ENCODE measurements at regions not wholly inside any gene's neighbourhood (a gene's known extent, or its start where the extent isn't known, plus 50 kb on each side); places are given as distances from the start of the nearest gene placed in this dataset.

DNA sequence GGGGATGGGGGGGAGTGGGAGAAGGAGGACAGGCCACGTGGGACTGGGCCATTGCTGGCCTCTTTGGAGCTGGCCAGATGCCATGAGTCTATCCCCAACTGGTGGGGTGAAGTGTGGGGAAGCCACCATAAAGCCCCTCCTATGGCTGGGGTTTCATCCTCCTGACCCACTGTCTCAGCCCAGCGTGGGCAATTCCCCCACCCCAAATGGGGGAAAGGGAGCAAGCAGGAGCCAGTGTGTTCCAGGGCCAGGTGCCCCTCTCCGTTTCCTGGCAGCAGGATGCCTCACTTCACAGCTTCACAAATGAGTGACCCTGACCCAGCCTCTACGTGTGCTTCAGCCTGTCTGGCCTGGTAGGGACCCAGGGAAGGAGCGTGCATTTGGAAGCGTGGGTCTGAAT lies 474.7 kb upstream of the HS6ST1 start:
- H3K4me3 ChIP-seq (replicated peaks; ENCODE audit: low read depth, low read length): no peak overlapping the region
- TF ChIP-seq, protein P1, sequence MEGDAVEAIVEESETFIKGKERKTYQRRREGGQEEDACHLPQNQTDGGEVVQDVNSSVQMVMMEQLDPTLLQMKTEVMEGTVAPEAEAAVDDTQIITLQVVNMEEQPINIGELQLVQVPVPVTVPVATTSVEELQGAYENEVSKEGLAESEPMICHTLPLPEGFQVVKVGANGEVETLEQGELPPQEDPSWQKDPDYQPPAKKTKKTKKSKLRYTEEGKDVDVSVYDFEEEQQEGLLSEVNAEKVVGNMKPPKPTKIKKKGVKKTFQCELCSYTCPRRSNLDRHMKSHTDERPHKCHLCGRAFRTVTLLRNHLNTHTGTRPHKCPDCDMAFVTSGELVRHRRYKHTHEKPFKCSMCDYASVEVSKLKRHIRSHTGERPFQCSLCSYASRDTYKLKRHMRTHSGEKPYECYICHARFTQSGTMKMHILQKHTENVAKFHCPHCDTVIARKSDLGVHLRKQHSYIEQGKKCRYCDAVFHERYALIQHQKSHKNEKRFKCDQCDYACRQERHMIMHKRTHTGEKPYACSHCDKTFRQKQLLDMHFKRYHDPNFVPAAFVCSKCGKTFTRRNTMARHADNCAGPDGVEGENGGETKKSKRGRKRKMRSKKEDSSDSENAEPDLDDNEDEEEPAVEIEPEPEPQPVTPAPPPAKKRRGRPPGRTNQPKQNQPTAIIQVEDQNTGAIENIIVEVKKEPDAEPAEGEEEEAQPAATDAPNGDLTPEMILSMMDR (IDR thresholded peaks at IDR 0.05; ENCODE audit: low read length, missing control alignments): no peak
- DNase-seq (ENCODE audit: low read depth): no peak

DNA sequence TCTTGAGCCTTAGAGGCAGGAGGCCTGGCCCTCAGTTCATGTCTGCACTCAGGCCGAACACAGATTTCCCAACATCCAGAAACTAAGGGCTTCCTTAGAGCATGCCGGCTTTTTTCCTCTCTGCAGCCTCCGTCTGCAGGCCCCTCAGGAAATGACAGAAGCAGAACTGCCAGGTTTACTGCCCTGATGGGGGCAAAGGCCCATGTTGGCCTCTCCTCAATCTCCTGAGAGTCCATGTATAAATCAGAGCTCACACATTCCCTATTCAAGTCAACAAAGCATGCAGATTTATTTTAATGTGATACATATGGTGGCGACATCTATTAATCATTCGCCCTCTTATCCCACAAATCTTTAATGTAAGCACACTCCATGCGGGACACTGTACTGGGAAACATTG lies 475.6 kb upstream of the HS6ST1 start:
- DNase-seq (ENCODE audit: low read depth): no peak
- TF ChIP-seq, protein P1 (IDR thresholded peaks at IDR 0.05; ENCODE audit: low read length, missing control alignments): no peak
- H3K4me3 ChIP-seq (replicated peaks; ENCODE audit: low read depth, low read length): no peak overlapping the region

GRCh38 chr2:128796321-128796720 lies 477.7 kb upstream of the HS6ST1 start:
- no peak overlapping the region for H3K4me3 ChIP-seq (replicated peaks; ENCODE audit: low read depth, low read length)
- DNase-seq (ENCODE audit: low read depth): no peak
- TF ChIP-seq, protein P1 (IDR thresholded peaks at IDR 0.05; ENCODE audit: low read length, missing control alignments): no peak

DNA sequence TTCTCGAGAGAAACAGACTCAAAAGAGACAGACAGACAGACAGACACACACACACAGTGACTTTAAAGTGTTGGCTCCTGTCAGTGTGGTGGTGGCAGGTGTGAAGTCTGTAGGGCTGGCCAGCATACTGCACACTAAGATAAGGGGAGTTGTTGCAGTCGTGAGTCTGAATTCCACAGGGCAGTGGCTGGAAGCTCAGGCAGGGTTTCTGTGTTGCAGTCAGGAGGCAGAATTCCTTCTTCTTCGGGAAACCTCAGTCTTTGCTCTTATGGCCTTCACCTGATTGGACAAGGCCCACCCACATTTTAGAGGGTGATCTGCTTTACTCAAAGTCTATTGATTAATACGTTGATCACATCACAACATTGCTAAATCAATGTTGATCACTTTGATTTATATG lies 478.4 kb upstream of the HS6ST1 start:
- no peak overlapping the region for H3K4me3 ChIP-seq (replicated peaks; ENCODE audit: low read depth, low read length)
- DNase-seq (ENCODE audit: low read depth): no peak
- TF ChIP-seq, protein P1 (IDR thresholded peaks at IDR 0.05; ENCODE audit: low read length, missing control alignments): no peak

DNA sequence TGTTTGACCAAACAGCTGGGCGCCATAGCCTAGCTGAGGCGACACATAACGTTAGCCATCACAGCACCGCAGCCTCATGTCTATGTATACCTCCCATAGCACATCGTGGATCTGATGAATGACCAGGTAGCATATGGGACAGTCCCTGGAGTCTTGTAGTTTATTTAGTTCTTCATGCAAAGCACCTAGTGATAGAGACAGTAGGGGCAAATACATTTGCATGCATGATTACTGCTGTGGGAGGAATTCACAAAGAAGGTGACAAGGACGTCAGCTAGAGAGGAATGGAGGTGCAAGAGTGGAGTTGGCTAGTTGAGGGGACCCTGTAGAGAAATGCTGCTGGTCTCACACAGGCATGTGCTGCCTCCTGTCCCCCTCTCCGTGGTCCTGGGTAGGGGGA lies 478.9 kb upstream of the HS6ST1 start:
- no peak for DNase-seq (ENCODE audit: low read depth)
- TF ChIP-seq, protein P1 (IDR thresholded peaks at IDR 0.05; ENCODE audit: low read length, missing control alignments): no peak
- H3K4me3 ChIP-seq (replicated peaks; ENCODE audit: low read depth, low read length): no peak overlapping the region

DNA sequence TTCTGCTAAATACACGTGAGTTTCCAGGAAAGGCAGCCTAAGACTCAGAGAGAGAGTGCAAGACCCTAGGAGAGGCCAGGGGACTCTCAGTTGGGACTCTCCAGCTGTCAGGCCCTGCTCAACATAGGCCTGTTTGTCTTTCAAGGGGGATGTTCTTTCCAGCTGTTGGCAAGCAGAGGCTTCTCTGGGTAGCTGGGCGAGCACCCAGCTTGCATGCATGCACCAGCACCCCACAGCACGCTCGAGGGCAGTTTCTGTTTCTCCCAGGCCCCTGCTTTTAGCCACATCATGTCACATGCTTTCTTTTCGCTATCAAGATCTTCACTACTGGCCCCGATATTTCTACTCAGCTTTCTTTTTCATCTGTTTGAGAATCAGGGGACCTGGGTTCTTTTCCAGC lies 479.3 kb upstream of the HS6ST1 start:
- H3K4me3 ChIP-seq (replicated peaks; ENCODE audit: low read depth, low read length): no peak overlapping the region
- TF ChIP-seq, protein P1 (IDR thresholded peaks at IDR 0.05; ENCODE audit: low read length, missing control alignments): no peak
- no peak for DNase-seq (ENCODE audit: low read depth)

- TF ChIP-seq, protein P1 (IDR thresholded peaks at IDR 0.05; ENCODE audit: low read length, missing control alignments): no peak
- H3K4me3 ChIP-seq (replicated peaks; ENCODE audit: low read depth, low read length): no peak overlapping the region
- DNase-seq (ENCODE audit: low read depth): no peak
These were observed 480.0 kb upstream of the HS6ST1 start for GRCh38 chr2:128798502-128799283.
